GM23338 (cell line): ENCODE measurements at regions not wholly inside any gene's neighbourhood (a gene's known extent, or its start where the extent isn't known, plus 50 kb on each side); places are given as distances from the start of the nearest gene placed in this dataset.

Experiments
- ATAC-seq: fragments of 200-7000 bp; cut with Tn5 transposase; 3 replicates; pipeline ENCODE4 v1.9.1; 2020
- DNase-seq: peaks from one replicate; pipeline ENCODE4 v3.0.0-alpha.2; 2015; ENCODE audit warnings: low spot score
- H2AFZ ChIP-seq: fragments of 200-600 bp; sonication (generic); 2 replicates; pipeline ENCODE4 v1.8.0; 2016; ENCODE audit warnings: antibody characterized with exemption, mild to moderate bottlenecking, moderate library complexity
- H3F3A ChIP-seq: fragments of 200-600 bp; sonication (generic); replicated peaks from 2 replicates; pipeline ENCODE4 v1.8.0; 2017; ENCODE audit warnings: antibody characterized with exemption, mixed run types, low read depth
- H3K27ac ChIP-seq: fragments of 200-600 bp; sonication (generic); 2 replicates; pipeline ENCODE4 v1.6.1; 2016; ENCODE audit warnings: low read depth
- H3K27me3 ChIP-seq: fragments of 200-600 bp; sonication (generic); 2 replicates; pipeline ENCODE4 v1.8.0; 2016; ENCODE audit warnings: mild to moderate bottlenecking, mixed run types, moderate library complexity; ENCODE audit not compliant: insufficient read depth
- H3K36me3 ChIP-seq: fragments of 200-600 bp; sonication (generic); 2 replicates; pipeline ENCODE4 v1.8.0; 2016; ENCODE audit warnings: mild to moderate bottlenecking; ENCODE audit not compliant: insufficient read depth
- H3K4me1 ChIP-seq: fragments of 200-600 bp; sonication (generic); 2 replicates; pipeline ENCODE4 v1.8.0; 2016; ENCODE audit warnings: mild to moderate bottlenecking, moderate library complexity; ENCODE audit not compliant: insufficient read depth
- H3K4me2 ChIP-seq: fragments of 200-600 bp; sonication (generic); 2 replicates; pipeline ENCODE4 v1.7.1; 2017; ENCODE audit warnings: mixed run types
- H3K4me3 ChIP-seq: fragments of 200-600 bp; sonication (generic); 2 replicates; pipeline ENCODE4 v1.6.1; 2016; ENCODE audit warnings: mixed run types
- H3K79me2 ChIP-seq: fragments of 200-600 bp; sonication (generic); replicated peaks from 2 replicates; pipeline ENCODE4 v1.8.0; 2017; ENCODE audit warnings: mild to moderate bottlenecking; ENCODE audit not compliant: insufficient read depth
- H3K9me2 ChIP-seq: fragments of 200-600 bp; sonication (generic); 2 replicates; pipeline ENCODE4 v1.8.0; 2017; ENCODE audit not compliant: insufficient read depth
- H4K20me1 ChIP-seq: fragments of 200-600 bp; sonication (generic); replicated peaks from 2 replicates; pipeline ENCODE4 v1.8.0; 2017; ENCODE audit warnings: mild to moderate bottlenecking; ENCODE audit not compliant: insufficient read depth
- H3K27ac Mint-ChIP-seq: 2 replicates; pipeline ENCODE4 v1.8.0; 2020; ENCODE audit warnings: inconsistent platforms, mild to moderate bottlenecking, moderate library complexity, mixed read lengths
- H3K27me3 Mint-ChIP-seq: 3 replicates; pipeline ENCODE4 v1.8.0; 2022; ENCODE audit warnings: low read depth, mild to moderate bottlenecking, moderate library complexity, mixed read lengths, inconsistent platforms; ENCODE audit not compliant: insufficient read depth, poor library complexity
- H3K36me3 Mint-ChIP-seq: 3 replicates; pipeline ENCODE4 v1.8.0; 2021; ENCODE audit warnings: low read depth, mild to moderate bottlenecking, inconsistent platforms, moderate library complexity, mixed read lengths
- H3K4me1 Mint-ChIP-seq: 3 replicates; pipeline ENCODE4 v1.8.0; 2020; ENCODE audit warnings: mild to moderate bottlenecking, inconsistent platforms, mixed read lengths
- H3K4me3 Mint-ChIP-seq: 3 replicates; pipeline ENCODE4 v1.8.0; 2021; ENCODE audit warnings: moderate library complexity, mild to moderate bottlenecking, inconsistent platforms, mixed read lengths
- H3K9me3 Mint-ChIP-seq: 3 replicates; pipeline ENCODE4 v1.8.0; 2020; ENCODE audit warnings: moderate library complexity, mild to moderate bottlenecking, inconsistent platforms, mixed read lengths
- EZH2 ChIP-seq: fragments of 200-600 bp; sonication (generic); IDR thresholded peaks from one replicate; pipeline ENCODE4 v1.8.0; 2017; ENCODE audit warnings: antibody characterized with exemption, mild to moderate bottlenecking, low read depth; ENCODE audit not compliant: unreplicated experiment
- EZH2phosphoT487 ChIP-seq: fragments of 200-600 bp; sonication (generic); IDR thresholded peaks from one replicate; pipeline ENCODE4 v1.8.1; 2018; ENCODE audit warnings: antibody characterized with exemption; ENCODE audit not compliant: unreplicated experiment
- JUNB ChIP-seq: IDR thresholded peaks from one replicate; pipeline ENCODE4 v1.6.1; 2016; ENCODE audit warnings: antibody characterized with exemption; ENCODE audit not compliant: unreplicated experiment
- POLR2AphosphoS5 ChIP-seq: IDR thresholded peaks from 2 replicates; pipeline ENCODE4 v1.6.1; 2016; ENCODE audit warnings: antibody characterized with exemption, low read depth
- STAT1 ChIP-seq: IDR thresholded peaks from one replicate; pipeline ENCODE4 v1.6.1; 2016; ENCODE audit warnings: antibody characterized with exemption; ENCODE audit not compliant: unreplicated experiment
- ZNF114 ChIP-seq: fragments of 250-450 bp; sonication (Bioruptor Pico); IDR thresholded peaks from 2 replicates; pipeline ENCODE4 v1.5.0; 2020; ENCODE audit warnings: mild to moderate bottlenecking, moderate library complexity
- ZNF331 ChIP-seq: fragments of 250-450 bp; sonication (Bioruptor Pico); IDR thresholded peaks from 2 replicates; pipeline ENCODE4 v1.5.0; 2020; ENCODE audit warnings: low read depth, mild to moderate bottlenecking, moderate library complexity
- ZNF462 ChIP-seq: fragments of 250-450 bp; sonication (Bioruptor Pico); IDR thresholded peaks from 2 replicates; pipeline ENCODE4 v1.5.0; 2020; ENCODE audit warnings: mild to moderate bottlenecking, moderate library complexity
- TF ChIP-seq, protein P1 (sequence below): IDR thresholded peaks from 2 replicates; pipeline ENCODE4 v1.6.1; 2016; ENCODE audit warnings: antibody characterized with exemption

DNA sequence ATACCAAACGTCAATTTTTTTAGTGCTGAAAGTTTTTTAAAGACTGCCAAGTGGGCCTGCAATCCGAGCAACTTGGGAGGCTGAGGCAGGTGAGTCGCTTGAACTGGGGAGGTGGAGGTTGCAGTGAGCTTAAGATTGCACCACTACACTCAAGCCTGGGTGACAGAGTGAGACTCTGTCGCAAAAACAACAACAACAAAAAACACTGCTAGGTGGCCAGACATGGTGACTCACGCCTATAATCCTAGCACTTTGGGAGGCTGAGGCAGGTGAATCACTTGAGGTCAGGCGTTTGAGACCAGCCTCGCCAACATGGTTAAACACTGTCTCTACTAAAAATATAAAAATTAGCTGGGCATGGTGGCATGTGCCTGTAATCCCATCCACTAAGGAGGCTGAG, 202.8 kb upstream of the COPS8 start (continued):
- TF ChIP-seq, protein P1, sequence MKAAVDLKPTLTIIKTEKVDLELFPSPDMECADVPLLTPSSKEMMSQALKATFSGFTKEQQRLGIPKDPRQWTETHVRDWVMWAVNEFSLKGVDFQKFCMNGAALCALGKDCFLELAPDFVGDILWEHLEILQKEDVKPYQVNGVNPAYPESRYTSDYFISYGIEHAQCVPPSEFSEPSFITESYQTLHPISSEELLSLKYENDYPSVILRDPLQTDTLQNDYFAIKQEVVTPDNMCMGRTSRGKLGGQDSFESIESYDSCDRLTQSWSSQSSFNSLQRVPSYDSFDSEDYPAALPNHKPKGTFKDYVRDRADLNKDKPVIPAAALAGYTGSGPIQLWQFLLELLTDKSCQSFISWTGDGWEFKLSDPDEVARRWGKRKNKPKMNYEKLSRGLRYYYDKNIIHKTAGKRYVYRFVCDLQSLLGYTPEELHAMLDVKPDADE: no peak
- TF ChIP-seq EZH2phosphoT487: no peak
- TF ChIP-seq ZNF462 (CRISPR knock-in tag): no peak
- TF ChIP-seq EZH2: no peak
- no peak for TF ChIP-seq POLR2AphosphoS5
- no peak for TF ChIP-seq ZNF114 (CRISPR knock-in tag)
- no peak for TF ChIP-seq STAT1

GRCh38 chr2:236883819-236884218, 201.9 kb upstream of the COPS8 start:
- ATAC-seq: no peak
- H3K9me2 ChIP-seq: peaks cover 11% of the 10 kb centered on the region
- no peak overlapping the region for H3K4me3 ChIP-seq
- H4K20me1 ChIP-seq: no peaks in the 10 kb centered on the region
- H3K36me3 Mint-ChIP-seq: peaks cover 6% of the 10 kb centered on the region; the same call in 1 of the 3 replicates
- no peak overlapping the region for H3K4me3 Mint-ChIP-seq
- peaks cover 3% of the 10 kb centered on the region for H3K27me3 Mint-ChIP-seq
- peaks cover 11% of the 10 kb centered on the region for H3K9me3 Mint-ChIP-seq
- H3K4me1 ChIP-seq: no peaks in the 10 kb centered on the region
- no peaks in the 10 kb centered on the region for H3K36me3 ChIP-seq
- H3F3A ChIP-seq: no peaks in the 10 kb centered on the region
- H3K27me3 ChIP-seq: no peaks in the 10 kb centered on the region
- no peak overlapping the region for H3K4me2 ChIP-seq
- H3K4me1 Mint-ChIP-seq: no peaks in the 10 kb centered on the region; the same call in 1 of the 3 replicates
- H3K27ac ChIP-seq: no peak overlapping the region
- no peaks in the 10 kb centered on the region for H3K79me2 ChIP-seq
- DNase-seq: no peak
- no peak overlapping the region for H2AFZ ChIP-seq
- no peak overlapping the region for H3K27ac Mint-ChIP-seq
- TF ChIP-seq ZNF114 (CRISPR knock-in tag) (no peak), JUNB (no peak), ZNF331 (CRISPR knock-in tag) (no peak), POLR2AphosphoS5 (no peak), STAT1 (no peak), ZNF462 (CRISPR knock-in tag) (no peak)
